ENCODE measurements at regions not wholly inside any gene's neighbourhood (a gene's known extent, or its start where the extent isn't known, plus 50 kb on each side); places are given as distances from the start of the nearest gene placed in this dataset.

- TF ChIP-seq, protein P1, sequence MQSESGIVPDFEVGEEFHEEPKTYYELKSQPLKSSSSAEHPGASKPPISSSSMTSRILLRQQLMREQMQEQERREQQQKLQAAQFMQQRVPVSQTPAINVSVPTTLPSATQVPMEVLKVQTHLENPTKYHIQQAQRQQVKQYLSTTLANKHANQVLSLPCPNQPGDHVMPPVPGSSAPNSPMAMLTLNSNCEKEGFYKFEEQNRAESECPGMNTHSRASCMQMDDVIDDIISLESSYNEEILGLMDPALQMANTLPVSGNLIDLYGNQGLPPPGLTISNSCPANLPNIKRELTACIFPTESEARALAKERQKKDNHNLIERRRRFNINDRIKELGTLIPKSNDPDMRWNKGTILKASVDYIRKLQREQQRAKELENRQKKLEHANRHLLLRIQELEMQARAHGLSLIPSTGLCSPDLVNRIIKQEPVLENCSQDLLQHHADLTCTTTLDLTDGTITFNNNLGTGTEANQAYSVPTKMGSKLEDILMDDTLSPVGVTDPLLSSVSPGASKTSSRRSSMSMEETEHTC (IDR thresholded peaks at IDR 0.05) = no peak
- TF ChIP-seq ILF3 (IDR thresholded peaks at IDR 0.05; ENCODE audit: borderline replicate concordance) = no peak
- TF ChIP-seq, protein P2, sequence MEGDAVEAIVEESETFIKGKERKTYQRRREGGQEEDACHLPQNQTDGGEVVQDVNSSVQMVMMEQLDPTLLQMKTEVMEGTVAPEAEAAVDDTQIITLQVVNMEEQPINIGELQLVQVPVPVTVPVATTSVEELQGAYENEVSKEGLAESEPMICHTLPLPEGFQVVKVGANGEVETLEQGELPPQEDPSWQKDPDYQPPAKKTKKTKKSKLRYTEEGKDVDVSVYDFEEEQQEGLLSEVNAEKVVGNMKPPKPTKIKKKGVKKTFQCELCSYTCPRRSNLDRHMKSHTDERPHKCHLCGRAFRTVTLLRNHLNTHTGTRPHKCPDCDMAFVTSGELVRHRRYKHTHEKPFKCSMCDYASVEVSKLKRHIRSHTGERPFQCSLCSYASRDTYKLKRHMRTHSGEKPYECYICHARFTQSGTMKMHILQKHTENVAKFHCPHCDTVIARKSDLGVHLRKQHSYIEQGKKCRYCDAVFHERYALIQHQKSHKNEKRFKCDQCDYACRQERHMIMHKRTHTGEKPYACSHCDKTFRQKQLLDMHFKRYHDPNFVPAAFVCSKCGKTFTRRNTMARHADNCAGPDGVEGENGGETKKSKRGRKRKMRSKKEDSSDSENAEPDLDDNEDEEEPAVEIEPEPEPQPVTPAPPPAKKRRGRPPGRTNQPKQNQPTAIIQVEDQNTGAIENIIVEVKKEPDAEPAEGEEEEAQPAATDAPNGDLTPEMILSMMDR (IDR thresholded peaks at IDR 0.05 in 2 of 3, conservative IDR thresholded peaks at IDR 0.05 in 1 of 3; ENCODE audit: insufficient read depth in 2 of 3, low read depth in 1 of 3, low read length in 3 of 3) = no peak
- TF ChIP-seq ZNF311 (CRISPR knock-in tag; IDR thresholded peaks at IDR 0.05) = no peak
- no peak for TF ChIP-seq POLR2A (conservative IDR thresholded peaks at IDR 0.05)
- TF ChIP-seq HNRNPK (IDR thresholded peaks at IDR 0.05; ENCODE audit: low read depth, low read length, poor library complexity, severe bottlenecking) = no peak
- no peak for TF ChIP-seq CBX2 (IDR thresholded peaks at IDR 0.05; ENCODE audit: insufficient read depth, low read length, poor library complexity, severe bottlenecking)
- no peak for TF ChIP-seq ZBTB1 (CRISPR knock-in tag; IDR thresholded peaks at IDR 0.05; ENCODE audit: borderline replicate concordance, low read depth)
- TF ChIP-seq KDM4B (IDR thresholded peaks at IDR 0.05; ENCODE audit: borderline replicate concordance in 2 of 2, low read depth in 1 of 2) = no peak
- TF ChIP-seq HDAC1 (IDR thresholded peaks at IDR 0.05) = no peak
Measured at GRCh38 chr2:8126783-8127182, 555.1 kb upstream of the ID2 start.

Data from K562 (cell line).